HG03442 (cell line): ENCODE measurements at regions not wholly inside any gene's neighbourhood (a gene's known extent, or its start where the extent isn't known, plus 50 kb on each side); places are given as distances from the start of the nearest gene placed in this dataset.
"Not testable (repeated sequence)": the region's sequence is repeated elsewhere in the genome, so short reads cannot be mapped to it uniquely, and the experiment has no call there.

ENCODE experiments used
- ATAC-seq: cut with Tn5 transposase; IDR thresholded peaks from one replicate; pipeline ENCODE4 v1.9.1; 2021; ENCODE audit warnings: mild to moderate bottlenecking, moderate library complexity; ENCODE audit not compliant: unreplicated experiment

GRCh38 chr4:72887152-72887551 lies 182.4 kb downstream of the COX18 start:
- no peak for ATAC-seq

- ATAC-seq: no peak
These were observed 182.9 kb downstream of the COX18 start for GRCh38 chr4:72886602-72887001.

- ATAC-seq: not testable (repeated sequence)
These were observed 185.3 kb downstream of the COX18 start for GRCh38 chr4:72884225-72884624.

GRCh38 chr4:72876946-72877345 lies 192.6 kb downstream of the COX18 start:
- ATAC-seq: no peak

- ATAC-seq: no peak
These were observed 194.0 kb downstream of the COX18 start for GRCh38 chr4:72875545-72875944.

GRCh38 chr4:72875138-72875537 lies 194.4 kb downstream of the COX18 start:
- ATAC-seq: no peak

GRCh38 chr4:72864898-72865297 lies 204.6 kb downstream of the COX18 start:
- ATAC-seq: no peak

GRCh38 chr4:72864277-72864676 lies 205.2 kb downstream of the COX18 start:
- not testable (repeated sequence) for ATAC-seq

GRCh38 chr4:72860766-72861165 lies 208.8 kb downstream of the COX18 start:
- ATAC-seq: no peak

GRCh38 chr4:72858328-72858727 lies 211.2 kb downstream of the COX18 start:
- ATAC-seq: no peak

- no peak for ATAC-seq
These were observed 211.7 kb downstream of the COX18 start for GRCh38 chr4:72857787-72858186.

GRCh38 chr4:72857216-72857615 lies 212.3 kb downstream of the COX18 start:
- no peak for ATAC-seq

GRCh38 chr4:72846280-72847111 lies 223.0 kb downstream of the COX18 start:
- no peak for ATAC-seq

- no peak for ATAC-seq
These were observed 226.1 kb downstream of the COX18 start for GRCh38 chr4:72843466-72843865.

- no peak for ATAC-seq
These were observed 227.2 kb downstream of the COX18 start for GRCh38 chr4:72842323-72842722.

GRCh38 chr4:72840166-72840565 lies 229.3 kb downstream of the COX18 start:
- ATAC-seq: not testable (repeated sequence)

GRCh38 chr4:72828864-72829263 lies 240.7 kb downstream of the COX18 start:
- ATAC-seq: no peak

- no peak for ATAC-seq
These were observed 241.5 kb downstream of the COX18 start for GRCh38 chr4:72827968-72828367.

GRCh38 chr4:72820107-72820506 lies 249.4 kb downstream of the COX18 start:
- no peak for ATAC-seq

- ATAC-seq: no peak
These were observed 248.0 kb upstream of the ADAMTS3 start for GRCh38 chr4:72817012-72817411.

- ATAC-seq: no peak
These were observed 245.2 kb upstream of the ADAMTS3 start for GRCh38 chr4:72814241-72814640.

GRCh38 chr4:72809208-72809607 lies 240.2 kb upstream of the ADAMTS3 start:
- no peak for ATAC-seq

- ATAC-seq: no peak
These were observed 236.3 kb upstream of the ADAMTS3 start for GRCh38 chr4:72805284-72805683.
